GM21576 (cell line): ENCODE measurements at regions not wholly inside any gene's neighbourhood (a gene's known extent, or its start where the extent isn't known, plus 50 kb on each side); places are given as distances from the start of the nearest gene placed in this dataset.

ENCODE experiments used
- ATAC-seq: cut with Tn5 transposase; IDR thresholded peaks from one replicate; pipeline ENCODE4 v1.9.1; 2021; ENCODE audit warnings: mild to moderate bottlenecking, moderate library complexity; ENCODE audit not compliant: unreplicated experiment

DNA sequence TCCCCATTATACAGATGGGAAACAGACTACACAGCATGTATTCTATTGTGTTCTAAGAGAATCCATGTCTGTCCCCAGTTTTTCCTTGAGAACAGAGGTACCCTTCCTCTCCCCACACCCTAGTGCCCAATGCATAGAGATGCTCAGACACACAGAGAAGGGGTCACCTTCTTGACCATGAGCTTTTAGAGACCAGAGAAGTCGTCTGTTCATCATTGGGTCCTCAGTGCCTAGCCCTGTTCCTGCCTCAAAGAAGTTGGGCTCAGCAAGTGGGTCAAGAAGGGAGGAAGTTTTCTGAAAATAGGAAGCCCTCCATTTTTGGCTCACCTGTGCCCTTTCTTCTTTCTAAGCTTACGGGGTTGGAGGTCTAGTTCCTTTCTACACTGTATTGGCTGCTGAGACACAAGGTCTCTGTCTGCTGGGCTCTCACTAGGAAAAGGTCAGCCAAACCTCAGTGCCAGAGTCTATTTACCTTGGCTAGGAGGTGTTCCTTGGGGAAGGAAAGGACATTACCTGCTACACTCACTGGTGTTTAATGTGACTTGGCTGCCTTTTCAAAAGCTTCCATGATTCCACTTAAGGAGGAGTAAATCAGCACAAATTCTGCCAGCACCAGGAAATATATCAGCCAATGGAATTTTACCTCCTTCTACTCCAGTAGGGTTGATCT, 198.5 kb upstream of the PWP1 start:
- ATAC-seq, result no peak

GRCh38 chr12:107488666-107489065, 196.9 kb upstream of the PWP1 start:
- ATAC-seq, result no peak

DNA sequence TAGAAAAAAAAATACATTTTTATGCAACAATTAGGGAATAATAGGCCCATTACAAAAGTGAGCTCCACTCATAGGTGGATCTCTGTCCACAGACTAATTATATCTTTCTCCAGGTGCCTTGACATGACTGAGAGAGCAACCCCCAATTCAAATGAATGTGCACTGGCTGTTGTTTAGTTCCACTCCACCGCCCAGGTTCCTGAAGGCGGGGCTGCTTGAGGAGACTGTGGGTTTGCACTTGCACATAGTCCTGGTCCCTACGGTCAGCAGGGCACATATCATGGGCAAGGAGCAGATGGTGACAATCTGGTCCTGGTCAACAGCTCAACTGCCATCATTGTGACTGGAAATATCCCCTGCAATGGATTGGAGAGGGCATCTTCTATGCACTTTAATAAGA, 195.6 kb upstream of the PWP1 start:
- peak; percentile 75 for ATAC-seq

GRCh38 chr12:107491856-107492255, 193.7 kb upstream of the PWP1 start:
- ATAC-seq, result no peak

DNA sequence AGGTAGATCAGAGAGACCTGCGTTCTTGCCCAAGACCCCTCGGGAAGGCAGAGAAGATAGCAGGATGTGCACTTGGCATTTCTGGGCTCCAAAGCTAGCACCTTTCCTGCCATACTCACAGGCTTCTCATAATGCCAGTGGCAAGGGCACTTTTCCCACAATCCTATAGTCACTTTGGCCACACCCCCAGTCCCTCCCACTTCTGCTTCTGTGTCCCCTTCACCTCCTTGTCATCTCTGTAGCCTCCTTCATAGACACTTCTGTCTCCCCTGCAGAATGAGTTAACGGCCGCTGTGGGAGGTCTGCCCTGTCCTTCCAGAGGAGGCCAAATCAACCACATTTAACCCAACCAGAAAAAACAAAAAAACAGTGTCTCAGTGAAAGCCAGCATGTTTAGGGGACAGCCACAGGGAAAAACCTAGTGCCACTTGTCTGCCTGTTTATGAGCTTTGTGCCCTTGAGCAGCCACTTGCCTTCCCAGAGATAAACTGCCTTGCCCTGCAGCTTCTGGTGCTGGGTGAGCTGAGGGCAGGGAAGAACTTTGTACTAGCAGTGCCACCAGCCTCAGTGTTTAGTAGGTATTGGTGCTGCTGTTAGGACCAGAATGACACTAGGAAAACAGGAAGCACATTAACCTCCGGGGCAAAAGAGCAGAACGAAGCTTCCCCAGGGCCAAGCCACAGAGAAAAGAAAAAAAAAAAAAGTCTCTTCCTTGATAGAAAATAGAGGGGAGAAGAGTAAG, 193.0 kb upstream of the PWP1 start:
- ATAC-seq, result peak; percentile 62

DNA sequence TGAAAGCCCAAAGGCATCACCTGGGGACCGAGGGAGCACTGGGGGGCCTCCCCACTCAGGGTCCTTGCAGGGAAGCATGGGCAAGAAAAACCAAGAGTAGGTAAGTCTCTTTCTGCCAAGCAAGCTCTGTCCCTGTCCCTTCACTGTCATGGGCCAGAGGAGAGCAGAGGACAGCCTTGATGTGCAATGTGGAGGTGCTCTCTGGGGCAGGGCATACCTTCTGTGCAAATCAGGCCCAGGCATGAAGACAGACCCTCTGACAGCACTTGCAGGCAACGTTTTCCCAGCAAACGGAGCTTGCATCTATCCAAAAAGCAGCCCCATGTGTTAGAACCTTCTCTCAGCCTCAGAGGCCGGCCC, 192.5 kb upstream of the PWP1 start:
- no peak for ATAC-seq

DNA sequence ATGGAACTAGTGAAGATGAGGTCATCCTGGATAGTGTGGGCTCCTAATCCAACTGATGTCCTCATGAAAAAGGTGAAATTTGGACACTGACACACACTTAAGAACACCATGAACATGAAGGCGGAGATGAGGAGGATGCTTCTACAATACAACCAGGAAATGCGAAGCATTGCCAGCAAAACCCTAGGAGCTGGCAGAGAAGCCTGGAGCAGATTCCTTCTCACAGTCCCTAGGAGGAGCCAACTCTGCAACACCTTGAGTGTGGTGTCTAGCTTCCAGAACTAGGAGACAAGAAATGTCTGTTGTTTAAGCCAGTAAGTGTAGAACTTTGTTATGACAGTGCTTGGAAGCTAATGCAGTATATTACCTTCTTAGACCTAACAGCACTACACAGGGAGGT, 191.9 kb upstream of the PWP1 start:
- no peak for ATAC-seq

GRCh38 chr12:107494331-107494730, 191.3 kb upstream of the PWP1 start:
- no peak for ATAC-seq

DNA sequence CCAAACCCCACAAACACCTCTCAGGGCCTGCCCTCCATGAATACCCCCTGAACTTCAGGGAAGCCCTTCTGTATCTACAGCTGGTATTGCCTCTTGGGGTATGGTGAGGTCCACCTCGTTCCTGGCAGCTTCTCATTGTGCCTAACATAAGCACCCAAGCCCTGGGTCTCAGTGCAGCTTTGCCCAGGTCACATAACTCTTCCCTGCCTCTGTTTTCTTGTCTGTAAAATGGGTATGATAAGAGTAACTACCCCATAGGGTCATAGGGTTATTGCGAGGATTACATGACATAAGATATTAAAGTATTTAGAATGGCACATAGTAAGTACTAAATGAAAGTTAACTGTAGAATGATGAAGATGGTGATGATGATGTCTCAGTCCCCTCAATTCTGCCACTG, 190.0 kb upstream of the PWP1 start:
- no peak for ATAC-seq

DNA sequence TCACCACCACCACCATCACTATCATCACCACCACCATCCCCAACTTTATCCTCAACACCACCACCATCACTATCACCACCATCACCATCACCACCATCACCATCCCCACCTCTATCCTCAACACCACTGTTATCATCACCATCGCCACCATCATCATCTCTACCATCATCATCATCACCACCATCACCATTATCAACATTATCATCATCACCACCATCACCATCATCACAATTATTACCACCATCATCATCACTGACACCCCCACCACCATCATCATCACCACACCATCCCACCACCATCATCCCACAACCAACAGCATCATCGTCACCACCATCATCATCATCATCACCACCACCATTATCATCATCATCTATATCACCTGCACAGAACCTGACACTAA, 188.4 kb upstream of the PWP1 start:
- no peak for ATAC-seq

- no peak for ATAC-seq
Observed at GRCh38 chr12:107500307-107500706, 185.3 kb upstream of the PWP1 start.

DNA sequence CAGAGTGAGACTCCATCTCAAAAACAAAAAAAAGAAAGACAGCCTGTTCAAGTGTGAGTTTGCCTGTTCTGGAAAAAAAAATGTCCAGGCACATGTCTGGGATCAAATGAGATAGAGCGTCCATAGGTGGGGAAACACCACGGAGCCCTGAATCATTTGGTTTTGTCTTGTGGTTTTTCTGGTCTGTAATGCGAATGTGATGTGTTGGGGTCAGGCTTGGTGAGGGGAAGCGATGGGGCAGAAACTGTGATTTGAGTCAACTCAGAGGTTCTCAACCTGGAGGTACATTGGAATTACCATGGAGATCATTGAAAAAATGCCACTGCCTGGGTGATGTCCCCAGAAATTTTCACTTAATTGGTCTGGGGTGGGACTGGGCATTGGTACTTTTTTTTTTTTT, 183.9 kb upstream of the PWP1 start:
- ATAC-seq, result no peak

GRCh38 chr12:107503129-107503855, 182.3 kb upstream of the PWP1 start:
- no peak for ATAC-seq

GRCh38 chr12:107503887-107504885, 181.4 kb upstream of the PWP1 start:
- ATAC-seq, result no peak

GRCh38 chr12:107509421-107509820, 176.2 kb upstream of the PWP1 start:
- ATAC-seq, result no peak

GRCh38 chr12:107510211-107510610, 175.4 kb upstream of the PWP1 start:
- no peak for ATAC-seq

- ATAC-seq, result no peak
Observed at GRCh38 chr12:107511292-107511691, 174.3 kb upstream of the PWP1 start.

DNA sequence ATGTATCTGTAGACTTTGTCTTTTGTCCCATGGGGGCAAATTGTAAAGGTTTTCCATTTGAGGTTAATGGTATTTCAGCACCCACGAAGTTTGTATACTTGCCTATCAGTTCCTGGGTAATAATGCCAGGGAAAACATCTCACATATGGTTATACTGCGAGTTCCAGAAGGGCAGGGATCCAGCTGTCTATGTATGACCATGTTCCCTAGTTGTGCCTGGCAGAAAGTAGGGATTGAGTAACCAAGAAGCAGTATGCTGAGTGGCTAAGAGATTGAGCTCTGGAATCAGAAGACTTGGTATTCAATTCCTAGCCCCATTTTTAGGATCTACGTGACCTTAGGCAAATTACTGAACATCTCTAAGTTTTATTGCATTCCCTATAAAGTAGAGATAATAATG, 173.2 kb upstream of the PWP1 start:
- no peak for ATAC-seq

- ATAC-seq, result no peak
Observed at GRCh38 chr12:107513184-107513583, 172.4 kb upstream of the PWP1 start.

- ATAC-seq, result no peak
Observed at GRCh38 chr12:107513636-107514400, 171.8 kb upstream of the PWP1 start.
